Omental fat pad (tissue), 3 donors: ENCODE measurements at regions not wholly inside any gene's neighbourhood (a gene's known extent, or its start where the extent isn't known, plus 50 kb on each side); places are given as distances from the start of the nearest gene placed in this dataset.

ENCODE experiments used
- ATAC-seq: fragments of 150-250 bp; one replicate; pipeline ENCODE4 v1.9.1; 2016; ENCODE audit warnings: mild to moderate bottlenecking, moderate library complexity; ENCODE audit not compliant: low FRiP score
- DNase-seq: peaks from one replicate; pipeline ENCODE4 v3.0.0-alpha.2; 2019; ENCODE audit warnings: low spot score
- CTCF ChIP-seq, 3 donors: fragments of 450-650 bp; IDR thresholded peaks; one replicate each; pipeline ENCODE4 v1.5.1; 2016 to 2017; ENCODE audit warnings: antibody characterized with exemption in 3 of 3, mild to moderate bottlenecking in 3 of 3, moderate library complexity in 2 of 3

DNA sequence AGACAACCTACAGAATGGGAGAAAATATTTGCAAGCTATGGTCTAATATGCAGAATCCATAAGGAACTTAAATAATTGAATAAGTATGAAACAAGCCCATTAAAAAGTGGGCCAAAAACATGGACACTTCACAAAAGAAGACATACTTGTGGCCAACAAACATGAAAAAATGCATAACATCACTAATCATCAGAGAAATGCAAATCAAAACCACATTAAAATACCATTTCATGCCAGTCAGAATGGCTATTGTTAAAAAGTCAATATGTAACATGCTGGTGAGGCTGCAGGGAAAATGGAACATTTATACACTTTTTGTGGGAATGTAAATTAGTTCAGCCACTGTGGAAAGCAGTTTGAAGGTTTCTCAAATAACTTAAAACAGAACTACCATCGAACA is 945.4 kb upstream of the FLRT2 start:
- ATAC-seq (no peak), DNase-seq (no peak)
- TF ChIP-seq CTCF (IDR thresholded peaks at IDR 0.05): no peak

DNA sequence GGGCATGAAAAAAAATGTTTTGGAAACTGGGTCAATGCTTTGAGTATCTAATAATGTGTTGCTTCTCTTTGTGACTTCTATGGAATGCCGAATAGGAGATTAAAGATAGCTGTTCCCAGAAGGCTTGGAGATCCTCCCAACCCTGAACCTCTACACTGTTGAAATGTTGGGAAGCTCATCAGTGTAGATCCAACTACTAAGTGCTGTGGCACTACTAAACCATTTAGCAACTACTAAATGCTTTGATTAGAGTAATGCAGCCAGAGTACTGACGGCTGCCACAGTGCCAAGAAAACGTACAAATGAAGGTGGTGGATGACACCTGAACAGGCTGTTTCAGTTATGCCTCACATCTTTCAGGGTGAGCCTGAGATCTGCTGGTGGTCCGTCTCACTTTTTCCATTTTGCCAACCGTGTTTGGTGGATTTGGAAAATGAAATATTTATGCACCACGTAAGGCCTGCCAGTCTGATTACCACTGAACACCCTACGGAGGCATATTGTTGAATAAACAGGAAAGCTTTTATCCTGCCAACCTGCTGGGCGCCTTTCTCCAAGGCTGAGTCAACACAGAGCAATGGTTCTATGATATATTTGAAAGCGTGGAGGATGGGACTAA is 938.0 kb upstream of the FLRT2 start:
- no peak for ATAC-seq

DNA sequence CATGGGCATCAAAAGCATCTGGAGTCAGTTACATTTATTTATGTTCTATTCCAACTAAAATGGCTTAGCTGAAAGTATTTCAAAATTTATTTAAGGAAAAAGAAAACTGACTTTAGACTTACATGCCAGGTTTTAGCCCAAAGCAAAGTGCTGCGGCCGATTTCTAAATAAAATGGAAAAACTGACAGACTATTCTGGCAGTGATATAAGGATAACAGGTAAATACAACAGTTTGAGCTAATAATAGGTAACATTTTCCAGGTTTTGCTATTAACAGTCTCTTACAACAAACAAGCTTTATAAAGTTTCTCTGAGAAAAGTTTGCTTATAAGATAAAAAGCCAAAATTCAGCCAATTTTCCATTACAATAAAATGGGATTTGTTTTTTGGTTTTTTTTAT is 937.2 kb upstream of the FLRT2 start:
- ATAC-seq (no peak), DNase-seq (no peak)
- TF ChIP-seq CTCF (IDR thresholded peaks at IDR 0.05): no peak

More for the DNA sequence above, 938.0 kb upstream of the FLRT2 start:
- DNase-seq: no peak
- TF ChIP-seq CTCF (IDR thresholded peaks at IDR 0.05): no peak

- TF ChIP-seq CTCF (IDR thresholded peaks at IDR 0.05): no peak
- DNase-seq (no peak), ATAC-seq (no peak)
Measured at GRCh38 chr14:84610086-84610485, 919.9 kb upstream of the FLRT2 start.

GRCh38 chr14:84622357-84622756 is 907.6 kb upstream of the FLRT2 start:
- ATAC-seq (no peak), DNase-seq (no peak)
- TF ChIP-seq CTCF (IDR thresholded peaks at IDR 0.05): no peak

- no peak for TF ChIP-seq CTCF (IDR thresholded peaks at IDR 0.05)
- DNase-seq: no peak
- ATAC-seq: no peak
Measured at GRCh38 chr14:84643446-84643845, 886.5 kb upstream of the FLRT2 start.

- TF ChIP-seq CTCF (IDR thresholded peaks at IDR 0.05): no peak
- ATAC-seq: no peak
- DNase-seq: no peak
Measured at GRCh38 chr14:84646786-84647500, 883.0 kb upstream of the FLRT2 start.
